Fibroblast of lung (primary cell): ENCODE measurements at regions not wholly inside any gene's neighbourhood (a gene's known extent, or its start where the extent isn't known, plus 50 kb on each side); places are given as distances from the start of the nearest gene placed in this dataset.

ENCODE experiments used
- EZH2 ChIP-seq: IDR thresholded peaks from 2 replicates; pipeline ENCODE4 v1.5.1; 2012; ENCODE audit warnings: low read length, control low read depth, mild to moderate bottlenecking; ENCODE audit errors: missing control alignments
- TF ChIP-seq, protein P1 (sequence below), 2 donors: IDR thresholded peaks in 1 of 2; conservative IDR thresholded peaks in 1 of 2; 1 replicate in 1 of 2; 2 replicates in 1 of 2; pipeline ENCODE4 v1.5.1; 2011 to 2012; ENCODE audit warnings: low read length in 2 of 2, control low read depth in 1 of 2, inconsistent platforms in 1 of 2, low read depth in 1 of 2, mild to moderate bottlenecking in 1 of 2

DNA sequence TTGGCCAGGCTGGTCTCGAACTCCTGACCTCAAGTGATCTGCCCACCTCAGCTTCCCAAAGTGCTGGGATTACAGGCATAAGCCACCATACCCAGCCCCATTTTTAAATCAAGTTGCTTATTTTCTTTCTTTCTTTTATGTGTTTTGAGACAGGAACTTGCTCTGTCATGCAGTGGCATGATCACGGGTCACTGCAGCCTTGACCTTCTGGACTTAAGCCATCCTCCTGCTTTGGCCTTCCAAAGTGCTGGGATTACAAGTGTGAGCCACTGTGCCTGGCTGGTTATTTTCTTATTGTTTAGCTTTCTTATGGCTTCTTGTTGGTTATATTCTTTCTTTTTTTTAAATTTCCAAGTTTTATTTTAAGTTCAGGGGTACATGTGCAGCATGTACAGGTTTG lies 79.7 kb upstream of the C5orf63 start:
- TF ChIP-seq, protein P1, sequence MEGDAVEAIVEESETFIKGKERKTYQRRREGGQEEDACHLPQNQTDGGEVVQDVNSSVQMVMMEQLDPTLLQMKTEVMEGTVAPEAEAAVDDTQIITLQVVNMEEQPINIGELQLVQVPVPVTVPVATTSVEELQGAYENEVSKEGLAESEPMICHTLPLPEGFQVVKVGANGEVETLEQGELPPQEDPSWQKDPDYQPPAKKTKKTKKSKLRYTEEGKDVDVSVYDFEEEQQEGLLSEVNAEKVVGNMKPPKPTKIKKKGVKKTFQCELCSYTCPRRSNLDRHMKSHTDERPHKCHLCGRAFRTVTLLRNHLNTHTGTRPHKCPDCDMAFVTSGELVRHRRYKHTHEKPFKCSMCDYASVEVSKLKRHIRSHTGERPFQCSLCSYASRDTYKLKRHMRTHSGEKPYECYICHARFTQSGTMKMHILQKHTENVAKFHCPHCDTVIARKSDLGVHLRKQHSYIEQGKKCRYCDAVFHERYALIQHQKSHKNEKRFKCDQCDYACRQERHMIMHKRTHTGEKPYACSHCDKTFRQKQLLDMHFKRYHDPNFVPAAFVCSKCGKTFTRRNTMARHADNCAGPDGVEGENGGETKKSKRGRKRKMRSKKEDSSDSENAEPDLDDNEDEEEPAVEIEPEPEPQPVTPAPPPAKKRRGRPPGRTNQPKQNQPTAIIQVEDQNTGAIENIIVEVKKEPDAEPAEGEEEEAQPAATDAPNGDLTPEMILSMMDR (conservative IDR thresholded peaks at IDR 0.05 in 1 of 2, IDR thresholded peaks at IDR 0.05 in 1 of 2; ENCODE audit: low read depth in 1 of 2, low read length in 2 of 2), result no peak
- TF ChIP-seq EZH2, result no peak
